ENCODE measurements at regions not wholly inside any gene's neighbourhood (a gene's known extent, or its start where the extent isn't known, plus 50 kb on each side); places are given as distances from the start of the nearest gene placed in this dataset.
"Not testable (repeated sequence)": the region's sequence is repeated elsewhere in the genome, so short reads cannot be mapped to it uniquely, and the experiment has no call there.

DNA sequence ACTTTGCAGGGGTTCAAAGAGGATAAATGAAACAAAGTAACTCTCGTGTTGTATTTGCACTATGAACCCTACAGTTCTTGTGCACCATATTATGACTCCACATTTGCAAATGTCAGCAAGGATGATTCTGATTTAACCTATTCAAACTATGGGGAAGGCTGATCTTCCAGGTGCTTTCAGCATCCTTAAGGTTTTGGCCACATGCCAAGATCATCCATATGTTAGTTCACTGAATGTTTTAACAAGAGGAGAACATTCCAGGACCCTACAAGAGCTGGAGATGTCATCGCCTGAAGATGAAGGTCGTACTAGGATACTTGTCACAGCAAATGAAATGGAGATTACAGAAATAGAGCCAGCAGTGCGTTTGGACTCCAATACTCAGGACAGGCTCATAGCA is 114.2 kb downstream of the DHRS2 start:
- no peak for DNase-seq (ENCODE audit: low read depth in 2 of 2)

DNA sequence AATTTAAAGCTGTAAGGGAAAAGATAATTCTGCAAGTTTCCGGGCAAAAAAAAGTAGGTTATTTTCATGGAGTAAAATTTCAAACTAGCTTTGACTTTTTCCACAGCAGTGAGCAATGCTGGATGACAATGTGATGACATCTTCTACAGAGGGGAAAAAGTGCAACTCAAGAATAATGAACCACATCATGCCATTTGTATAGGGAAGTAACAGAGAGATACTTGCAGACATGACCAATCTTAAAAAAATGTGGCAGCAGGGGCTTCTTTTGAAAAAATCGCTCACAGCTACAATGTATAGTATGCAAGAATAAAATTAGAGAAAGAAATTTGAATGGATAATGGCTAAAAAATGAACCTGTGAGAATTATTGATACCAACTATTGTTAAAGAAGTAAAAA is 115.5 kb downstream of the DHRS2 start:
- no peak for DNase-seq (ENCODE audit: low read depth in 2 of 2)

DNA sequence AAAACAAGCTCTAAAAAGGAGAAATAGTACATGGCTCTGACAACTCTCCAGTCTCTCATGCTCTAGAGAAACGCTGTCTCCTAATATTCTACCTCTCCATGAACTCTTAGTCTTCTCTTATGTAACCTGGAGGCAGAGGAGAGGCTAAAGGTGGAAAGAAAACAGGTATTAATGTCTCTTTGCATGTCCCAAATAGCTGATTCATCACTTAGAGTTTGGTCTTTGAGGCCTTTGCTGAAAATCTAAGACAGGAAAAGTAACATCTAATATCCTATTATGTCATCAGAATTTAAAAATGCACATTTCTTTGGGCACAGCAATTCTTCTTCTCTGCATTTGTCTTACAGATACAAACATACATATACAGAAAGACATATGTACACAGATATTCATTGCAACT is 127.2 kb downstream of the DHRS2 start:
- DNase-seq (ENCODE audit: low read depth in 2 of 2) = no peak

DNA sequence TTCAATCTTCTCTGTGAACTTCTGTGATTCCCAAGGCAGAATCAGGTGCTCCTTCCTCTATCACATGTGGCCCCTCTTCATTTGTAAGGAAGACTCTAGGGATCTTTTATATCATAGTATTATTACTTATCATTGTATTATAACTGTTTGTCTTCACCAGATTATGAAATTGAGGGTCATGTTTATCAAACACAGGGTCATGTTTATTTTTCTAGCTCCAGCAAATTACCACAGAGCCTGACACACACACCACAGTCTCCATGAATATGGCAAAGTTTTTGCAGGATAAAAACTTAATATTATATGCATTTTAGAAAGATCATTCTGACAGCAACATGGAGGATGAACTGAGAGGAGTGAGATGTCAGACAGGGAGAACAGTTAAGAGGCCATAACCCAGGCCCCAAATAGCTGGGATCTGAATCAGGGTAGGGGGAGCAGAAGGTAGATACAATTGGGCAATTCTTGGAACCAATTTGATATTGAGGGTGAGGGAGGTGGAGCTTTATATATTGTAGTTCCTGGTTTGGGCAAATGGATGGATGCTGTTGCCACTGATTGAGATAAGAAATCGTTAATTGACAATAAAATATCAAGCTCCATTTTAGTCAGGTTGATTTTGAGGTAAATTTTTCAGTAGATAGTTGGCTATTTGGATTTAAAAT is 130.7 kb downstream of the DHRS2 start:
- no peak for DNase-seq (ENCODE audit: low read depth in 2 of 2)

DNA sequence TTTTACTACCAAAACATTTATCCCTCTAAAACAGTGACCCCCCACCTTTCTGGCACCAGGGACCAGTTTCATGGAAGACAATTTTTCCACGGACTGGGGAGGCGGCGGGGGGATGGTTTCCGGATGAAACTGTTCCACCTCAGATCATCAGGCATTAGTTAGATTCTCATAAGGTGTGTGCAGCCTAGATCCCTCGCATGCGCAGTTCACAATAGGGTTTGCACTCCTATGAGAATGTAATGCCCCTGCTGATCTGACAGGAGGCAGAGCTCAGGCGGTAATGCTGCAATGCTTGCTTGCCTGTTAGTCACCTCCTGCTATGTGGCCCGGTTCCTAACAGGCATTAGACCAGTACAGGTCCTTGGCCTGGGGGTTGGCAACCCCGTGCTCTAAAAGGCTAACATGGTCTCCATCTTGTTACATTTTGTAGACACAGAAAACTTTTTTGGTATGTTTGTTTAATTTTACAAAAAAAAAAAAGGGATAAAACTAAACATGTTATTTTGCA is 133.1 kb downstream of the DHRS2 start:
- not testable (repeated sequence) for DNase-seq (ENCODE audit: low read depth in 2 of 2)

DNA sequence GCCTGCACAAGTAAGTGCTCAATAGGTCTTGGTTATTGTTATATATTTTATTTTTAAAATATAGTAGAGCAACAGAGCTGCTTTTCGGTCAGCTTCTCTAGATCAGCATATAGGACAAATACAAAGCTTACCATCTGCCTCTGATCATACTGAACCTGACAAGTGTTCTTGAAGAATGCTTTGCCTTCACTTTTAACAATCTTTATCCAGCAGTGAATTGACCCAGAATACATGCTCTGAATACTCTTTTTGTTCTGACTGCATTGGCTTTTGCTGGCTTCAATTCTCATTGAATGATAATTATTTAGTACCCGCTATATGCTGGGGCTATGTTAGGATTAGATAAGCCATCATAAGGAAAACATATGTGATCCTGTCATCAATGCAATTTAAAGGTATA is 137.8 kb downstream of the DHRS2 start:
- no peak for DNase-seq (ENCODE audit: low read depth in 2 of 2)

DNA sequence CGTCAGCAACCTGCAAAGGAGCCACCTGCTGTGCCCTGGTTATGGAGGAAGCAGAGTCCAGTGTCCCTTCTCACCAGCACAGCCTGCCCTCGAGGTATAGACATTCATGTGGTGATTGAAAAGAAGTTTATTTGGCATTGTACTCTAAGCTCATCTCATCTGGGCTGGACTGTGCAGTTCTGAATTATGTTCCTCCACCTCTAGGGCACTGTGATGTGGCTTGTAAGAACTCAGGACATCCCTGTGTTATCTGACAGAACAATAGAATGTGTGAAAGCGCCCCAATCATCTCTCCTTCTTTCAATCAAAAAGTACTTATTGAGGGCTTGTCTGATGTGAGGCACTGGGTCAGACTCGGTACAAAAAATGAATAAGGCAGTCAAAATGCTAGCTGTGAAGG is 140.1 kb downstream of the DHRS2 start:
- DNase-seq (ENCODE audit: low read depth in 2 of 2) = no peak

DNA sequence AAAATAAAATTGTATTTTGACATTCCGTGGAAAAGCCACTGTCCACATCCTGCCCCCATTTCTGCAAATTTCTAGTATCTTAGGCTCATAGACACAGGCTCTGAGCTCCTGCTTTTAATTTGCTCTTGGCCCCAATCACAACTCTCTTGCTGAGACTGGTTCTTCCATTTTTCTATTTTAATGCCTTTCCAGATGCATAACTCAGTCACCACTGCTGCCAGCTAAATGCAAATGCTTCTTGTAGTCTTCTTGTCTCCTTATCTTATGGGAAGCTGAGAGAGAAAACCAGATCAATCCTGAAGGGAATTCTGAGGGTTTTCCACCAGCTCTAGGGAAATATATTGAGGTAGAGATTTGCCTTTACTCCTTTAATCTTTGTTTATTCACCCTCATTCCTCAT is 149.0 kb downstream of the DHRS2 start:
- DNase-seq (ENCODE audit: low read depth in 2 of 2) = no peak

DNA sequence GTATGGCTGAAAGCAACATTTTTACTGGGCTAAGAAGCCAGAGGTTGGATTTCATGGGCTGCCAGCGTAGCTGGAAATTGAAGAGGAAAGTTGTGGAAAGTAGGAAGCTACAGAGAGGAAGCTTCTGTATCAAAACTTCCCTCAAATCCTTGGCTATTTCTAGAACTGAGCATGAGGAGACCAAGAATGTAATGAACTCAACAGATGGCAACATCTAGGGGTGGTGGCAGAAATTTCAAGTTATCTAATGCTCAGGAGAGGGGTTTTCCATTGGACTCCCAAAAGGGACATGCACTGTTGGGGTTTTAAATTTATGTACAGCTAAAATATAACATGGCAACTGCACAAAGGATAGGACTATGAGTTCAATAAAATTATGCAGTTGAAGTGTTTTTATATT is 151.3 kb downstream of the DHRS2 start:
- no peak for DNase-seq (ENCODE audit: low read depth in 2 of 2)

DNA sequence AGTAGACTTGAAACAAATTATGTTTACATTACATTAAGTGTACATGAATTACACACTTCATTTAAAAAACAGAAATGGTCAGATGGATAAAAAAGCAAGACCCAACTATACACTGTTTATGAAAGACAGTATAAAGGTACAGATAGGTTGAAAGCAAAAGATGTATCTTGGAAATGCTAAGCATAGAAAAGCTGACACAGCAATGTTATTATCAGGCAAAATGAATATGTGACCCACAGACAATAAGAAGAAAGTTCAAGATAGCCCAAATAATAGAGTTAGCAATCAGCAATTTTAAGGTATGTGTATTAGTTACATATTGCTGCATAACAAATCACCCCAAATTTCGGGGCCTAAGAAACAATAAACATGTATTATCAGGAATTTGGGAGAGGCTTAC is 153.5 kb downstream of the DHRS2 start:
- no peak for DNase-seq (ENCODE audit: low read depth in 2 of 2)

DNA sequence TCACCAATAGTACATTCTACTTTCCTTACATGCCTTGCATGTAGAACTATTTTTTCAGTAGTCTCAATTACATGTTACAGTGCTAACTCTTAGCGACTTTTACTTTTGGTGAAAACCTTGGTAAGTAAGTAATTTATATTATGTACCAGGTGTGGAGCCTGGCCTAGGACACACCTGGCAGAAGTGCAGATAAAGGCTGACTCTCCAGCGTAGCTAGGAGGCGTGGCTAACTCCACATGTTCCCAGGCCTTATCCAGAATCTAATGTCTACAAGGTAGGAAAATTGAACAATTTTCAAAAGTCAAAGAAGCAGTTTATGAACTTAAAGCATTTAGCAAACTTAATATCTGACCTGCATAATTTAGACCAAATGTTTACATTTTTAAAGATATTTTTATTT is 157.4 kb downstream of the DHRS2 start:
- no peak for DNase-seq (ENCODE audit: low read depth in 2 of 2)

DNA sequence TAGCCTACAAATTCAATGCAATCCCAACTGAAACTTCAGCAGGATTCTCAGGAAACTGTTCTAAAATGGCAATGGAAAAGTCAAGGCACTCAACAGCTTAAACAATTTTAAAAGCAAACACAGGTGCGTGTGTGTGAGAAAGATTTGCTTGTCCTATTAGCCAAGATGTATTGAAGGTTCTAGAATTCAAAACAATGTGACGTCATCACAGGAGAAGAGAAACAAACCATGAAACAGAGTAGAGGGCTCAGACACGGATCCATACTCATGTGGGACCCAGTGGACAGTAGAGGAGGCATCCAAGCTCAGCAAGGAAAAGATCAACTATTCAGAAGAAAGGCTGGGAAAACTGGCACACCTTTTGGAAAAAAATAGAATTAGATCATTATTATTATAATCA is 152.8 kb upstream of the DHRS4 start:
- DNase-seq (ENCODE audit: low read depth in 2 of 2) = no peak

DNA sequence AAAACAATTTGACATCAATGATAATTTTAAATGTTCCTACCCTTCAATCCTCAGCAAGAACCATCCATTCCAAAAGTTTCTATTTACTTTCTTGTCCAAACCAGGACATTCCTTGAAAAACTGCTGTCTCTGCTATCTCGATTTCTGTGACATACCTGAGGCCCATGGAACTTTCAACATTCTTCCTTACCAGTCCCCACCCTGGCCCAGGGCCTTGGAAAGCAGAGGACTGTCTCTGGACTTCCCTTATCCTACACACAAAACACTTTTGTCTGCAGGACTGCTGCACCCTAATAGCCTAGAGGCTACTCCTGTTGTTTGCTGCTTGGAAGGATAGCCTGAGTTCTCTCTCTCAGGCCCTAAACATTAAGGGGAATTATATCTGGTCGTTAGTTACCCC is 151.8 kb upstream of the DHRS4 start:
- DNase-seq (ENCODE audit: low read depth in 2 of 2) = no peak

DNA sequence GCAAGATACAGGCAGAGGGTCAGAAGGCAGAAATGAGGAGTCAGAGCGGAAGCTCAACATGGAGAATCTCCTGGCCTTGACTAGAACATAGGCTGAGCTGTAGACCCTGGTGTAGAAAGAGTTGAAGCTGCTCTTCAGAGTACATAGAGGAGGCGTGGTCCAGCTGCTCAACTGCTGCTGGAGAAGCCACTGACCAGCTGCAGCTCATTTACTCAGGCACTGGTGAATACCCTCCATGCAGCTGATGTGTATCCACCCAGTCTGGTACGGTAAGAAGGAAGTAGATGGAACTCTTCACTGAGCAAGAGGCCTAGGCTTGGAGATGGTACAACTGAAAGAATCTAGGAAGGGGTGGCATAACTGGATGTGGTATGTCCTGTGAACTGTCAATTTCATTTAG is 148.8 kb upstream of the DHRS4 start:
- DNase-seq (ENCODE audit: low read depth in 2 of 2) = no peak

DNA sequence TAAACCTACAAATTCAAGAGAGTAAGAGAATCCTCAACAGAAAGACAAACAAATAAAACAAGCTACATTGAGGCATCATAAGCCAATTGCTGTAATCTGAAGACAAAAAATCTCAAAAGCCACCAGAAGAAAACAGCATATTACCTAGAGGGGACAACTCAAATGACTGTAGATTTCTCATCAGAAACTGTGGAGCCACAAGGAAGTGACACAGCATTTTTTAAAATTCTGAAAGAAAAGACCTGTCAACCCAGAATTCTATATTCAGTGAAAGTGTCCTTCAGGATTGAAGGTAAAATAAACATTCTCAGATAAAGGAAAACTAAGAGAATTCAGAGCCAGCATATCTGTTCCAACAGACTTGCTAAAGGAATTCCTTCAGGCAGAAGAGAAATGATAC is 147.8 kb upstream of the DHRS4 start:
- no peak for DNase-seq (ENCODE audit: low read depth in 2 of 2)

DNA sequence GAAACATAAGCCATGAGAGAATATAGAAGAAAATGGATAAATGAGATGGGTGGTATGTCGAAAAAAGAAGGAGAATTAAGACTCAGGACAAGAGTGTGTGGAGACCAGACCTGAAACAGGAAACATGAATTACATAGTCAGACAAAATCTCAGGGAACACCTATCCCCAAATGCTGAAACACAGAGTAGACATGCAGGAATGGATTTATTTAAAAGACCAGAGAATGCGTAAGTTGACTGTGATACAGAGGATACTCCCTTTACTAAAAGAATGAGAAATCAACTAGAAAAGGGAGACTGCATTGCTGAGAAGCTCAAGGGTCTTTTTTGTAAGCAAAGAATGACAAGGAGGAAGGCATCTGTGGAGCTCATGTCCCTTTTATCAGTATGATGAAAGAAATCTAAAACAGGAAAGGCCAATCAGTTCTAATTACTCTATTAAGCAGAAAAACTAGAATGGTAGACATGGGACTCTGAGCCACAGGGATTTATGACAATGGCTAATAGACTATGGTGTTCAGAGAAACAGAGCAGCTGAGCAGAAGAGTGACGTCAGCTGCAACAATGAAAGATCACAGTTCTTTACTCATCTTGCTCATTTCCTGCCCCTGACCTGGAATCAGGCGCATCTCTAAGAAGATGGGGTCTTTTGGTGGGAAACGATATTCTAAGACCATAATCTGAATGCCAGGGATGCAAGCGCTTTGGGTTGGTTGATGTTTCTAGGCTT is 138.9 kb upstream of the DHRS4 start:
- no peak for DNase-seq (ENCODE audit: low read depth in 2 of 2)

DNA sequence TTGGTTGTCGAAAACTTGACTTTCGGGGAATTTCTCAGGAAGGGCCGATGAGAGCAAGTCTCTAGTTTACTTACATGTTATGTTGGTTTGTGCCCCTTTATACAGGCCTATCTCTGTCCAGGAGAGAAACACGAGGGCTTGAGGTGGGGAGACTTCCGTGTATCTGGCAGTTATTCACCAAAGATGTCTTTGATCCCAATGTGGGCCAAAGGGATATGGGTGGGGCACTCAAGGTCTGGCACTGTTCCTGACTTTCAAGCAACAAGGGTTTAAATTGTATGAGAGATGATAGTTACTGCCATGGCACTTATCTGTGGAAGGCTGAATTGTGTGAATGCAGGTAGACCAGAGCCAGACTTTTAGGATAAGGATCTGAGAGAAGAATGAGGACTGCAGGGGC is 137.2 kb upstream of the DHRS4 start:
- DNase-seq (ENCODE audit: low read depth in 2 of 2) = no peak

DNA sequence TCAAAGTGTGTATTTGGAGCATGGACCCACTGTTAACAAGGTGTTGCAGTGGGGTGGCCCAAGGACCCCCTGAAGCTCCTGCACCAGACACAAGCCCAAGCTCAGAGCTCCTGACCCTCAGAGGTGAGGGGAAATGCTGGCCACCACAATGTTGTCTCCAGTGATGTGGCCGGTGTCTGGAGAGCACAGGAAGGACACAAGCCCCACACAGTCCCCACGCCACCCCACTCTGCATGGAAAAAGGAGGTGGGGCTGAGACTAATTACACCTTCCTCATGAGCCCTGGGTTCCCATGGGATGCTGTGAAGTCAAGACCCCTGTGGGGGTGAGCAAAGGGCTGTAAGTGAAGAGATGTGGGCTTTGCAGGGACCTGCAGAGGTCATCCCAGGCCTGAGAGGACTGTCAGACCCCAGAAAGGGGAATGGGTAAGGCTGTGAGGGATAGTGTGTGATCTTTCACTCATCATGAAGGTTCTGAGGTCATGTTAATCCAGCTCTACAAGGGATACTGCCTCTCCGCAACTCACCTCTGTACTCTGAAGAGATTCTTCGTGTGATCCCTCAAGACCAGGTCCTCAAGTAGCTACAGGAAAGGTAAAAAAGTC is 136.3 kb upstream of the DHRS4 start:
- DNase-seq (ENCODE audit: low read depth in 2 of 2) = no peak

DNA sequence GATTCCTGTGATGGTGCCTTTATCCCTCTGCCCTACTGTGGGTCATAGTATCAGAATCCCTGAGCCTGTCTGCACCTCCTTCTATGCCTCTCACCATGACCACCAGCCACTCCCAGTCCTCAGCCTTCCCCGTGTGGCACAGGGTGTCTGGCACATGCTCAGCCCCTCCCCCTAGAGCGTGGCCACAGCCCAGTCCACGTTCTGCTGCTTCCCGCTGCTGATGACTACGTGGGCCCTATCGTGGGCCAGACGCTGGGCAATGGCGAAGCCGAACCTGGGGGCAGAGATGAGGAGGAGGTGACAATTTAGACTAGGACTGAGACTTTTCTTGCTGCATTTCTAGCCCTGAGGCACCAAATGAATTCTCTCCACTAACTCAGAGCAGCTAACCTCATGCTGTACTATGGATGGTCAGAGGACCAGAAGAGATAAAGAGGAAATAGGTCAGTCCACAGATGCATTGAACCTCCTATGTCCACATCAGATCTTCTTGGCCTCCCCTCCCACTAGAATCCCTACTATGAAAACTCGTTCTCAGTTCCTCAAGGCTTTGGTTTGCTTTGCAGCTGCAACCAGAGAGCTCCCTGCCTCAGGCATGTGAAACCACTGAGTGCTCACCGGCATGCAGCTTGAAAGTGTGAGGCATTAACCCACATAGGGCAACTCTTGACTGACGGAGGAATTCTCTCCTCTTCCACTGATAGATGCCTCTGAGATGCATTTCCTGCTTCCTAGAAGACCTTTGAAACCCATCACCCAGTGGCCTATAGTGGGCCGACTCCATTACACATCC is 126.3 kb upstream of the DHRS4 start:
- no peak for DNase-seq (ENCODE audit: low read depth in 2 of 2)

DNA sequence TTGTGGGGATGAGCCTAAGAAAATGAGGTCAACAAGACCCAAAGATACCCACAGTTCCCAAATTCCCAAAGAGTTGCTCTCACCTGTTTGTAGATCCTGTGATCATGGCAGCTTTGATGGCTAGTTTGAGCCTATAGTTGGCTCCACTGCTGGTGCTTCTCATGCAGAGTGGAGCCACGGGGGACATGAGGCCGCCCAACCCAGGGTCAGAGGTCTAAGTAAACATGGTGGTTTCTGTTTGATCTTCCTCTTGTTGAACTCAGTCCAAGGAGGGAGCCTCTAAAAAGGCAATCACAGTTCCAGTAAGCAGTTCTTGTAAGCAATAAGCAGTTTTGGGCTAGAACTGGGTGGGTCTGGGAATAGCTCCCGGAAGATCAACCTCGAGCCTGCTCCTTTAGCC is 125.6 kb upstream of the DHRS4 start:
- no peak for DNase-seq (ENCODE audit: low read depth in 2 of 2)

DNA sequence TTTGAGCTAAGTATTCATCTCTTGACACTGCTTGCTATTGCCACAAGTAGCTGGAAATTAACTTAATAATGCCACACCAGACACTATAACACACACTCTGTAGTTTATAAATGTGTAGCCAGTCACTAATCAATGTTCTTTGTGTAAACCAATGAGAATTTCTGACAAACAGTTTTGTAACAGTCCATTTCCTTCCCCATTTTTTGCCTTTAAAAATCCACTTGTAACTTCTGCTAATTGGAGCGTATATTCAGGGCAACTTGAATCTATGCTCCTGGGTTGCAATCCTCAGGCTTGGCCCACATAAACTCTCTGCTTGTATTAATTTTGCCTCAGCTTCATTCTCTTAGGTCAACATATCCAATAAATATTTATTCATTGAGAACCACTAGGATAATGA is 125.0 kb upstream of the DHRS4 start:
- DNase-seq (ENCODE audit: low read depth in 2 of 2) = no peak

All from lung microvascular endothelial cell (primary cell).